SK-MEL-5 (cell line): ENCODE measurements at regions not wholly inside any gene's neighbourhood (a gene's known extent, or its start where the extent isn't known, plus 50 kb on each side); places are given as distances from the start of the nearest gene placed in this dataset.

ENCODE experiments used
- DNase-seq: peaks from one replicate; pipeline ENCODE4 v3.0.0-alpha.2; 2016; ENCODE audit warnings: low read depth, low spot score
- in situ Hi-C: cut with HindIII; loops from 2 replicates; pipeline ENCODE4 v1.10.0; 2016; ENCODE audit warnings: low sequenced_read_pairs, high pct_unique_total_duplicates, low pct_unique_long_range_greater_than_20kb

- in situ Hi-C loops: no loop called here
- no peak for DNase-seq
Observed at GRCh38 chr5:5702934-5703333, 280.5 kb downstream of the ICE1 start.

GRCh38 chr5:5700549-5700948 lies 278.1 kb downstream of the ICE1 start:
- no peak for DNase-seq
- in situ Hi-C loops: no loop called here

- in situ Hi-C loops: no loop called here
- DNase-seq: peak; percentile 71
Observed at GRCh38 chr5:5699062-5699461, 276.6 kb downstream of the ICE1 start.

GRCh38 chr5:5695266-5695665 lies 272.8 kb downstream of the ICE1 start:
- in situ Hi-C loops: no loop called here

GRCh38 chr5:5688925-5689310 lies 266.4 kb downstream of the ICE1 start:
- in situ Hi-C loops: no loop called here
- no peak for DNase-seq

More at GRCh38 chr5:5695266-5695665, 272.8 kb downstream of the ICE1 start:
- DNase-seq: no peak

- in situ Hi-C loops: no loop called here
Observed at GRCh38 chr5:5688194-5688924, 265.9 kb downstream of the ICE1 start.

GRCh38 chr5:5687113-5687512 lies 264.6 kb downstream of the ICE1 start:
- DNase-seq: no peak
- in situ Hi-C loops: no loop called here

More at GRCh38 chr5:5688194-5688924, 265.9 kb downstream of the ICE1 start:
- no peak for DNase-seq

- DNase-seq: no peak
- in situ Hi-C loops: no loop called here
Observed at GRCh38 chr5:5686356-5686755, 263.9 kb downstream of the ICE1 start.

- in situ Hi-C loops: no loop called here
- DNase-seq: no peak
Observed at GRCh38 chr5:5685737-5686136, 263.3 kb downstream of the ICE1 start.

- in situ Hi-C loops: no loop called here
- no peak for DNase-seq
Observed at GRCh38 chr5:5683174-5683573, 260.7 kb downstream of the ICE1 start.

- DNase-seq: no peak
- in situ Hi-C loops: no loop called here
Observed at GRCh38 chr5:5678909-5679308, 256.4 kb downstream of the ICE1 start.

- DNase-seq: no peak
- in situ Hi-C loops: no loop called here
Observed at GRCh38 chr5:5677738-5678137, 255.3 kb downstream of the ICE1 start.

GRCh38 chr5:5676218-5676617 lies 253.7 kb downstream of the ICE1 start:
- in situ Hi-C loops: no loop called here
- no peak for DNase-seq

GRCh38 chr5:5675511-5675910 lies 253.0 kb downstream of the ICE1 start:
- DNase-seq: no peak
- in situ Hi-C loops: no loop called here

GRCh38 chr5:5671823-5672222 lies 249.3 kb downstream of the ICE1 start:
- no peak for DNase-seq
- in situ Hi-C loops: no loop called here

- in situ Hi-C loops: no loop called here
- DNase-seq: no peak
Observed at GRCh38 chr5:5667136-5667554, 244.7 kb downstream of the ICE1 start.

GRCh38 chr5:5666369-5666768 lies 243.9 kb downstream of the ICE1 start:
- in situ Hi-C loops: no loop called here
- no peak for DNase-seq

GRCh38 chr5:5666076-5666365 lies 243.5 kb downstream of the ICE1 start:
- in situ Hi-C loops: no loop called here
- DNase-seq: no peak

GRCh38 chr5:5665225-5666075 lies 243.0 kb downstream of the ICE1 start:
- DNase-seq: no peak
- in situ Hi-C loops: no loop called here
